ENCODE measurements at regions not wholly inside any gene's neighbourhood (a gene's known extent, or its start where the extent isn't known, plus 50 kb on each side); places are given as distances from the start of the nearest gene placed in this dataset.

DNA sequence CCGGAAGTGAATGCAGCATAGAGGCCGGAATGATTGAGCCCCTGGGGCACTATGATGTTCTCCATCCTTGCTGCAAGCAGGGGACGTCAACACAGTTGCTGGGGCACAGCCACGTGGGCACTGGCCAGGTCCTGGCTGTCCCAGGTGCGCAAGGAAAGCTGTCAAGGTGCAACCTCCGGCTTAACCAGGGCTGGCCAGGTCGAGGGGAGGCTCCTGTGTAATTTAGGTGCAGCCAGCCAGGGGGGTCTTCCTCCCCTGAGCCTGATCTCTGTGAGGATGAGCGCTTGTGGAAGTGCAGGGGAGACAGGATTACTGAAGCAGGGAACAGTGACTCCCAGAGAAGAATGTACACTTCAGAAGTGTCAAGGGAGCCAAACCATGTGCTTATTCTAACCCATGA is 852.8 kb upstream of the TMEM132C start:
- no peak overlapping the region for H3K4me3 Mint-ChIP-seq
- no peak overlapping the region for H3K27ac Mint-ChIP-seq
- CTCF ChIA-PET = no interaction called here
- H3K4me1 Mint-ChIP-seq = peaks cover 11% of the 10 kb centered on the region
- H3K36me3 Mint-ChIP-seq = peaks cover 62% of the 10 kb centered on the region
- H3K9me3 Mint-ChIP-seq = peaks cover 93% of the 10 kb centered on the region
- ATAC-seq = no peak
- no peak for TF ChIP-seq ZNF423 (CRISPR knock-in tag; IDR thresholded peaks at IDR 0.05)
- no peak for TF ChIP-seq ZNF671 (CRISPR knock-in tag; IDR thresholded peaks at IDR 0.05)
- no peak for TF ChIP-seq ZMAT4 (CRISPR knock-in tag; IDR thresholded peaks at IDR 0.05)
- TF ChIP-seq NR1H2 (CRISPR knock-in tag; IDR thresholded peaks at IDR 0.05) = no peak
- TF ChIP-seq ZNF219 (CRISPR knock-in tag; IDR thresholded peaks at IDR 0.05; ENCODE audit: borderline replicate concordance) = no peak
- TF ChIP-seq, protein P1, sequence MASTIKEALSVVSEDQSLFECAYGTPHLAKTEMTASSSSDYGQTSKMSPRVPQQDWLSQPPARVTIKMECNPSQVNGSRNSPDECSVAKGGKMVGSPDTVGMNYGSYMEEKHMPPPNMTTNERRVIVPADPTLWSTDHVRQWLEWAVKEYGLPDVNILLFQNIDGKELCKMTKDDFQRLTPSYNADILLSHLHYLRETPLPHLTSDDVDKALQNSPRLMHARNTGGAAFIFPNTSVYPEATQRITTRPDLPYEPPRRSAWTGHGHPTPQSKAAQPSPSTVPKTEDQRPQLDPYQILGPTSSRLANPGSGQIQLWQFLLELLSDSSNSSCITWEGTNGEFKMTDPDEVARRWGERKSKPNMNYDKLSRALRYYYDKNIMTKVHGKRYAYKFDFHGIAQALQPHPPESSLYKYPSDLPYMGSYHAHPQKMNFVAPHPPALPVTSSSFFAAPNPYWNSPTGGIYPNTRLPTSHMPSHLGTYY (CRISPR knock-in tag; IDR thresholded peaks at IDR 0.05) = no peak
- TF ChIP-seq ZBTB21 (CRISPR knock-in tag; IDR thresholded peaks at IDR 0.05; ENCODE audit: borderline replicate concordance) = no peak
- TF ChIP-seq PREB (CRISPR knock-in tag; IDR thresholded peaks at IDR 0.05; ENCODE audit: borderline replicate concordance) = no peak
- DNase-seq (ENCODE audit: low spot score) = no peak
- peaks cover 10% of the 10 kb centered on the region for H3K27me3 Mint-ChIP-seq (ENCODE audit: low read depth)
- POLR2A ChIA-PET = no interaction called here

- Mint-ChIP-seq H3K4me1 (peaks cover 11% of the 10 kb centered on the region), H3K27ac (no peak overlapping the region), H3K9me3 (peaks cover 91% of the 10 kb centered on the region), H3K36me3 (peaks cover 65% of the 10 kb centered on the region), H3K4me3 (no peak overlapping the region), H3K27me3 (ENCODE audit: low read depth) (peaks cover 10% of the 10 kb centered on the region)
- POLR2A ChIA-PET = no interaction called here
- DNase-seq (ENCODE audit: low spot score) = no peak
- CTCF ChIA-PET = no interaction called here
- ATAC-seq = no peak
- TF ChIP-seq ZSCAN18 (CRISPR knock-in tag; IDR thresholded peaks at IDR 0.05) (no peak), ZNF416 (CRISPR knock-in tag; IDR thresholded peaks at IDR 0.05) (no peak), ZNF671 (CRISPR knock-in tag; IDR thresholded peaks at IDR 0.05) (no peak), HMGA2 (CRISPR knock-in tag; IDR thresholded peaks at IDR 0.05) (no peak), FOXP1 (CRISPR knock-in tag; IDR thresholded peaks at IDR 0.05; ENCODE audit: borderline replicate concordance) (no peak), ZNF263 (CRISPR knock-in tag; IDR thresholded peaks at IDR 0.05; ENCODE audit: low read depth) (no peak), CREB1 (CRISPR knock-in tag; IDR thresholded peaks at IDR 0.05) (no peak), PREB (CRISPR knock-in tag; IDR thresholded peaks at IDR 0.05; ENCODE audit: borderline replicate concordance) (no peak), SOX15 (CRISPR knock-in tag; IDR thresholded peaks at IDR 0.05) (no peak), NFATC4 (CRISPR knock-in tag; IDR thresholded peaks at IDR 0.05) (no peak)
- TF ChIP-seq, protein P2, sequence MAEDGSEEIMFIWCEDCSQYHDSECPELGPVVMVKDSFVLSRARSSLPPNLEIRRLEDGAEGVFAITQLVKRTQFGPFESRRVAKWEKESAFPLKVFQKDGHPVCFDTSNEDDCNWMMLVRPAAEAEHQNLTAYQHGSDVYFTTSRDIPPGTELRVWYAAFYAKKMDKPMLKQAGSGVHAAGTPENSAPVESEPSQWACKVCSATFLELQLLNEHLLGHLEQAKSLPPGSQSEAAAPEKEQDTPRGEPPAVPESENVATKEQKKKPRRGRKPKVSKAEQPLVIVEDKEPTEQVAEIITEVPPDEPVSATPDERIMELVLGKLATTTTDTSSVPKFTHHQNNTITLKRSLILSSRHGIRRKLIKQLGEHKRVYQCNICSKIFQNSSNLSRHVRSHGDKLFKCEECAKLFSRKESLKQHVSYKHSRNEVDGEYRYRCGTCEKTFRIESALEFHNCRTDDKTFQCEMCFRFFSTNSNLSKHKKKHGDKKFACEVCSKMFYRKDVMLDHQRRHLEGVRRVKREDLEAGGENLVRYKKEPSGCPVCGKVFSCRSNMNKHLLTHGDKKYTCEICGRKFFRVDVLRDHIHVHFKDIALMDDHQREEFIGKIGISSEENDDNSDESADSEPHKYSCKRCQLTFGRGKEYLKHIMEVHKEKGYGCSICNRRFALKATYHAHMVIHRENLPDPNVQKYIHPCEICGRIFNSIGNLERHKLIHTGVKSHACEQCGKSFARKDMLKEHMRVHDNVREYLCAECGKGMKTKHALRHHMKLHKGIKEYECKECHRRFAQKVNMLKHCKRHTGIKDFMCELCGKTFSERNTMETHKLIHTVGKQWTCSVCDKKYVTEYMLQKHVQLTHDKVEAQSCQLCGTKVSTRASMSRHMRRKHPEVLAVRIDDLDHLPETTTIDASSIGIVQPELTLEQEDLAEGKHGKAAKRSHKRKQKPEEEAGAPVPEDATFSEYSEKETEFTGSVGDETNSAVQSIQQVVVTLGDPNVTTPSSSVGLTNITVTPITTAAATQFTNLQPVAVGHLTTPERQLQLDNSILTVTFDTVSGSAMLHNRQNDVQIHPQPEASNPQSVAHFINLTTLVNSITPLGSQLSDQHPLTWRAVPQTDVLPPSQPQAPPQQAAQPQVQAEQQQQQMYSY (CRISPR knock-in tag; IDR thresholded peaks at IDR 0.05) = no peak
- TF ChIP-seq, protein P3, sequence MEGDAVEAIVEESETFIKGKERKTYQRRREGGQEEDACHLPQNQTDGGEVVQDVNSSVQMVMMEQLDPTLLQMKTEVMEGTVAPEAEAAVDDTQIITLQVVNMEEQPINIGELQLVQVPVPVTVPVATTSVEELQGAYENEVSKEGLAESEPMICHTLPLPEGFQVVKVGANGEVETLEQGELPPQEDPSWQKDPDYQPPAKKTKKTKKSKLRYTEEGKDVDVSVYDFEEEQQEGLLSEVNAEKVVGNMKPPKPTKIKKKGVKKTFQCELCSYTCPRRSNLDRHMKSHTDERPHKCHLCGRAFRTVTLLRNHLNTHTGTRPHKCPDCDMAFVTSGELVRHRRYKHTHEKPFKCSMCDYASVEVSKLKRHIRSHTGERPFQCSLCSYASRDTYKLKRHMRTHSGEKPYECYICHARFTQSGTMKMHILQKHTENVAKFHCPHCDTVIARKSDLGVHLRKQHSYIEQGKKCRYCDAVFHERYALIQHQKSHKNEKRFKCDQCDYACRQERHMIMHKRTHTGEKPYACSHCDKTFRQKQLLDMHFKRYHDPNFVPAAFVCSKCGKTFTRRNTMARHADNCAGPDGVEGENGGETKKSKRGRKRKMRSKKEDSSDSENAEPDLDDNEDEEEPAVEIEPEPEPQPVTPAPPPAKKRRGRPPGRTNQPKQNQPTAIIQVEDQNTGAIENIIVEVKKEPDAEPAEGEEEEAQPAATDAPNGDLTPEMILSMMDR (IDR thresholded peaks at IDR 0.05) = no peak
- TF ChIP-seq, protein P4, sequence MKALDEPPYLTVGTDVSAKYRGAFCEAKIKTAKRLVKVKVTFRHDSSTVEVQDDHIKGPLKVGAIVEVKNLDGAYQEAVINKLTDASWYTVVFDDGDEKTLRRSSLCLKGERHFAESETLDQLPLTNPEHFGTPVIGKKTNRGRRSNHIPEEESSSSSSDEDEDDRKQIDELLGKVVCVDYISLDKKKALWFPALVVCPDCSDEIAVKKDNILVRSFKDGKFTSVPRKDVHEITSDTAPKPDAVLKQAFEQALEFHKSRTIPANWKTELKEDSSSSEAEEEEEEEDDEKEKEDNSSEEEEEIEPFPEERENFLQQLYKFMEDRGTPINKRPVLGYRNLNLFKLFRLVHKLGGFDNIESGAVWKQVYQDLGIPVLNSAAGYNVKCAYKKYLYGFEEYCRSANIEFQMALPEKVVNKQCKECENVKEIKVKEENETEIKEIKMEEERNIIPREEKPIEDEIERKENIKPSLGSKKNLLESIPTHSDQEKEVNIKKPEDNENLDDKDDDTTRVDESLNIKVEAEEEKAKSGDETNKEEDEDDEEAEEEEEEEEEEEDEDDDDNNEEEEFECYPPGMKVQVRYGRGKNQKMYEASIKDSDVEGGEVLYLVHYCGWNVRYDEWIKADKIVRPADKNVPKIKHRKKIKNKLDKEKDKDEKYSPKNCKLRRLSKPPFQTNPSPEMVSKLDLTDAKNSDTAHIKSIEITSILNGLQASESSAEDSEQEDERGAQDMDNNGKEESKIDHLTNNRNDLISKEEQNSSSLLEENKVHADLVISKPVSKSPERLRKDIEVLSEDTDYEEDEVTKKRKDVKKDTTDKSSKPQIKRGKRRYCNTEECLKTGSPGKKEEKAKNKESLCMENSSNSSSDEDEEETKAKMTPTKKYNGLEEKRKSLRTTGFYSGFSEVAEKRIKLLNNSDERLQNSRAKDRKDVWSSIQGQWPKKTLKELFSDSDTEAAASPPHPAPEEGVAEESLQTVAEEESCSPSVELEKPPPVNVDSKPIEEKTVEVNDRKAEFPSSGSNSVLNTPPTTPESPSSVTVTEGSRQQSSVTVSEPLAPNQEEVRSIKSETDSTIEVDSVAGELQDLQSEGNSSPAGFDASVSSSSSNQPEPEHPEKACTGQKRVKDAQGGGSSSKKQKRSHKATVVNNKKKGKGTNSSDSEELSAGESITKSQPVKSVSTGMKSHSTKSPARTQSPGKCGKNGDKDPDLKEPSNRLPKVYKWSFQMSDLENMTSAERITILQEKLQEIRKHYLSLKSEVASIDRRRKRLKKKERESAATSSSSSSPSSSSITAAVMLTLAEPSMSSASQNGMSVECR (CRISPR knock-in tag; IDR thresholded peaks at IDR 0.05; ENCODE audit: borderline replicate concordance) = no peak
Measured at GRCh38 chr12:127414636-127415035, 852.3 kb upstream of the TMEM132C start.
